GM20000 (cell line): ENCODE measurements at regions not wholly inside any gene's neighbourhood (a gene's known extent, or its start where the extent isn't known, plus 50 kb on each side); places are given as distances from the start of the nearest gene placed in this dataset.

Source experiments
- DNase-seq: peaks from one replicate; pipeline ENCODE4 v3.0.0; 2012; ENCODE audit warnings: low spot score
- TF ChIP-seq, protein P1 (sequence below): IDR thresholded peaks from 2 replicates; pipeline ENCODE4 v1.5.1; 2012; ENCODE audit warnings: mild to moderate bottlenecking, control low read depth; ENCODE audit errors: extremely low read depth, missing control alignments

DNA sequence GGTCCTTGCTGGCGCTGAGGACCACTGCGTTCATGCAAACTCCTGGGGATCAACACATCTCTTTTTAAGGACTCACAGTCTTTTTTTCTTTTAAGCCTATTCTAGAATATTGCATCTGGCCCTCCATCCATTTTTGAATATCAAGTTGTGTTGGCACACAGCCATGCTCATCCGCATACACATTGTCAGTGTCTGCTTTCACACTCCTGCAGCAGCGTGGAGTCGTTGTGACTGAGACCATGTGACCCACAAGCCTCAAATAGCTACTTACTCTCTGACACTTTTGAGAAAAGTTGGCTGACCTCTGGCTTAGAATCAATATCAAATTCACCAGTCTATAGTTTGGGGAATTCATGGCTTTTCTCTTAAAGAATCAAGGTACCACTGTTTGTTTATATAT is 191.8 kb upstream of the S100G start:
- DNase-seq, result no peak
- TF ChIP-seq, protein P1, sequence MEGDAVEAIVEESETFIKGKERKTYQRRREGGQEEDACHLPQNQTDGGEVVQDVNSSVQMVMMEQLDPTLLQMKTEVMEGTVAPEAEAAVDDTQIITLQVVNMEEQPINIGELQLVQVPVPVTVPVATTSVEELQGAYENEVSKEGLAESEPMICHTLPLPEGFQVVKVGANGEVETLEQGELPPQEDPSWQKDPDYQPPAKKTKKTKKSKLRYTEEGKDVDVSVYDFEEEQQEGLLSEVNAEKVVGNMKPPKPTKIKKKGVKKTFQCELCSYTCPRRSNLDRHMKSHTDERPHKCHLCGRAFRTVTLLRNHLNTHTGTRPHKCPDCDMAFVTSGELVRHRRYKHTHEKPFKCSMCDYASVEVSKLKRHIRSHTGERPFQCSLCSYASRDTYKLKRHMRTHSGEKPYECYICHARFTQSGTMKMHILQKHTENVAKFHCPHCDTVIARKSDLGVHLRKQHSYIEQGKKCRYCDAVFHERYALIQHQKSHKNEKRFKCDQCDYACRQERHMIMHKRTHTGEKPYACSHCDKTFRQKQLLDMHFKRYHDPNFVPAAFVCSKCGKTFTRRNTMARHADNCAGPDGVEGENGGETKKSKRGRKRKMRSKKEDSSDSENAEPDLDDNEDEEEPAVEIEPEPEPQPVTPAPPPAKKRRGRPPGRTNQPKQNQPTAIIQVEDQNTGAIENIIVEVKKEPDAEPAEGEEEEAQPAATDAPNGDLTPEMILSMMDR, result no peak

DNA sequence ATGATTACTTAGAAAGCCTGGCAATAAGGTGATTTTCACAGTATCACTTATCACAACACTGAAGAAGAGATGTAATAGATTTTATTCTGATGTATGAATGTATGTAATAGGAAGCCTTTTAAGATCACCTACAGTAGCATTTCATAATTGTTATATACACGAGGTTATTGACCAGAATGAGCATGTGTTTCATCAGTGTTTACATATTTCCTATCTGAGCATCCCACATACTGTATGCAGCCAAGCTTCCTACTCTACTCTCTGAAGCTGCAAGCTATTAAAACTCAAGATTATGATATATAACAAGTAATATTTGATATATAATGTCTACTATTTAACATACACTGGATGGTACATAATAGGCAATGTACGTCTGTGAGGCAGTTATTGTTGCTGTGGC is 190.9 kb upstream of the S100G start:
- DNase-seq, result no peak
- TF ChIP-seq, protein P1, result no peak

DNA sequence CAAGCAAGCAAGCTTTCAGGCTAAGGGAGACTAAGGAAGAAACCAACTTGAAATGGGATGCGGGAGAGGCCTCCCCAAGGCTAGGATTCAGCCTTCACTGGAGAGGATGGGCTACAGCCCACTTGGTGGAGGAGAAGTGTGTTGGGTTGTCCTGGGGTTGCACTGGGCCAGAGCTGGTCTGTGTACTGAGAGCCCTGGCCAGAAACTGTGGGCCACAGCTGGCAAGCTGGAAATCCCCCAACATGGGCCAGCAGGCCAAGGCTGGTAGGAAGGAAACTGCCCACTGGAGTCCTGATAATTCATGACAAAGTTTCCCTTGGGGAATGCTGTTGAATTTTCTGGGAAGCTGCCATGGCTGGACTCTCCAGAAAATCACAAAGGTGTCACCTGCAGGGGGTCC is 188.0 kb upstream of the S100G start:
- no peak for DNase-seq
- TF ChIP-seq, protein P1, result no peak

DNA sequence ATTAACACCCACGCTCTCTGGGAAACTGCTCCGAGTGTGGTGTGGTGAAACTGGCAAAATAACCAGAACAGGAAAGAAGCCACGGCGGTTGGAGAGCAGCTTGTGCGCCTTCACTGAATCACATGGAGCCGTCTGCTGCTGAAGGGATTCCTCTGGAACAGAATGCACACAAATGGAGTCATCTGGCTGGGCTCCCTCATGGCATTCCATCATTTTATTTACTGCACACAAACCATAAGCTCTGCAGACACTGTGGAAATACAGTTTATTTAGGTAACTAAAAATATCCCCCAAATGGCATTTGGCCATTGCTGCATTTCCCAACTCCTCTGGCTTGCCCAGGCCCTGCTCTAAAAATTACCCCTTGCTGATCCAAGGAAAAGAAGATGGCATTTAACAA is 187.0 kb upstream of the S100G start:
- TF ChIP-seq, protein P1, result no peak
- DNase-seq, result no peak

DNA sequence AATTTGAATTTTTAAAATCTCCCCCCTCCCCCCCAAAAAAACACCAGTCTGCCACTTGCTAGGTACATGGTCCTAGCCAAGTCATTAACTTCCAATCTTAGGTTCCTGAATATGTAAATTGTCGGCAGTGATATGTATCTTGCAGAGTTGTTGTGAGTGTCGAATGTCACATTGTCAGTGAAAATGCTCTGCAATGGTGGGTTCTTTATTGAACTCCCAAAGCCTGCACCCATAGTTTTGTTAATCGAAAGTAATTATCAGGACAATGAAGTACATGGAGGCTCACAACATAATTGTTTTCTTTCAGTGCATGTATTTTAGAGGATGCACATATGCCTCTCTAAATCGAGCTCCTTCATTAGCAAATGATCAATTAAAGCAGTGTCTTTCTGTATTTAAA is 185.6 kb upstream of the S100G start:
- no peak for DNase-seq
- TF ChIP-seq, protein P1, result no peak

DNA sequence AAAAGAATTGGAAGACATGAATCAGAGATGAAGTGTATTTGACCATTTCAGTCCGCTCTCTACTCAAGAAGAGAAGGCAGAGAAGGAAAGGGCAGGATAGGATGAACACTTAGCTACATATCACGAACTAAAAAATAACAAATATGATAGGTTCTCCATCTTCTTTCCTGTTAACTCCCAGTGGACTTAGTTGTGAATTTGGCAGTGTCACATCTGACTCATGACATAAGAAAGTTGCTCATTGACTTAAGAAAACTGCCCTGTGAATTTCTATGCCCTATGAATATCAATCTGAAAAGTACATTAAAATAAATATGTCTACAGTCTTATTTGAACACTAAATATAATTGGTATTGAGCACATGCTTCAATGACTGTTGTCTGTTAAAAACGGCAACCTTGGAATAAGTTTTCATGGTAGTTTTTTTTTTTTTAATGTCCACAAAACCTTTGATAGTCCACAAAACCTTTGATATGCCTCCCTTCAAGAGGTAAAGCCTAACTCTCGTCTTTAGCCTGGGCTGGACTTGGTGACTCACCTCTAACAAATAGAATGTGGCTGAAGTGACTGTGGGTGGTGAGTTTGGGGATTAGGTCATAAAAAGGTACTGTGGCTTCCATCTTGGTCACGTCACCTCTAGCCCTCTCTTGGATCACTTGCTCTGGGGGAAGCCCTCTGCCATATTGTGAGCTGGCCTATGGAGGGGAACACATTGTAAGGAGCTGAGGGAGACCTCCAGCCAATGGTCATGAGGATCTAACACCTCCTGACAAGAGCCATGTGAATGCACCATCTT is 184.7 kb upstream of the S100G start:
- TF ChIP-seq, protein P1, result no peak
- no peak for DNase-seq

DNA sequence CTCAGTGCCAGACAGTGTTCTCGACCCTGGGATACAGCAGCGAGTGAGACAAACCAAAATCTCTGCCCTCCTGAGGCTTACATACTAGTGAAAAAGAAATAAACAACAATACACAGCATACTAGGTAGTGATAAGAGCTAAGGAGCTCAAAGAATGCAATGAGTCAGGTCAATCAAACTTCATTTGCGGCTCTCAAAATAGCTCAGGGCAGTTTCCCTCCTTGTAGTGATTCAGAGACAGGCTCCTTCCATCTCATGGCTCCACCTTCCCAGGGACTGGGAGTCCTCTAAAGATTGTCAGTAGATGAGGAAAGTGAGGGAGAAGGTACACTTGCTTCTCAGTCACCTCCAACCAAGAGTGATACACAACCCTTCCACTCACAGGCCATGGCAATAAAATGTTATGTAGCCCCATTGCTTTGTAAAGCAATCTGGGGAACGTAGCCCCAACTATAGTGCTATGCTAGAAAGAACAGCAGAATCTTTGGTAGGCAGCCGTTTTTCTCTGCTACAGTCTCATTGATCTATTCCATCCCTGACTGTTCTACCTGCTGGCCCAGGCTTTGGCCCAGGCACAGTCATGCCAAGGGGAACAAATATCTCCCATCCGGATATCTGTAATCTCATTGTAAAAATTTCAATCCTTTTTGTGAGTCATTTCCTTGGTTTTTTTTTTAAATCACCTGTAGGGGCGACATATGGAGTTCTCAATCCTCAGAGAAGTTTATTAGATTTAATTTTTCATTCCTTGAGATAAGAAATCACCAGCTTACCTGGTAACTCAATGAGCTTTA is 183.1 kb upstream of the S100G start:
- no peak for DNase-seq
- TF ChIP-seq, protein P1, result no peak
